ENCODE measurements at regions not wholly inside any gene's neighbourhood (a gene's known extent, or its start where the extent isn't known, plus 50 kb on each side); places are given as distances from the start of the nearest gene placed in this dataset.

DNA sequence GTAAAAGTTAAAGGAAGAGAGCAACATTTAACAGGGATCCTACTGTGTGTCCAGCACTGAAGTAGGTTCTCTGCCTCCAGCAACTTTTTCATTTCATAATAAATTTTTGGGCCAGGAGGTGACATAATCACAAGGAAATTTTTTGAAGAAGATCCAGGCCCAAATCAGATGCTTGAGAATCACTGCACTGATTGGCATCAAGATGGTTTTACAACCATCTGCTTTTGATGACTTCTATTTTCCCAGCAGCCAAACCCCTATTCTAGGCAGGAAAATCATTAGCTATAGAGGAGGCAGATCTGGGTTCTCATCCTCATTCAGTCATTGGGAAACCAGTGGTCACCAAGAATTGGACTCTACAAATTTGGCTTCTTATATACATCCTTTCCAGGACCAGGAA, 79.0 kb downstream of the ARL4A start:
- H3K4me3 Mint-ChIP-seq = no peak overlapping the region
- no peak overlapping the region for H3K27ac Mint-ChIP-seq
- H3K9me3 Mint-ChIP-seq = no peaks in the 10 kb centered on the region
- no peaks in the 10 kb centered on the region for H3K36me3 Mint-ChIP-seq (ENCODE audit: low read depth)
- intact Hi-C loops (cut with micrococcal nuclease) = no loop called here
- H3K27me3 Mint-ChIP-seq = no peaks in the 10 kb centered on the region
- no peaks in the 10 kb centered on the region for H3K4me1 Mint-ChIP-seq (ENCODE audit: low read depth)

DNA sequence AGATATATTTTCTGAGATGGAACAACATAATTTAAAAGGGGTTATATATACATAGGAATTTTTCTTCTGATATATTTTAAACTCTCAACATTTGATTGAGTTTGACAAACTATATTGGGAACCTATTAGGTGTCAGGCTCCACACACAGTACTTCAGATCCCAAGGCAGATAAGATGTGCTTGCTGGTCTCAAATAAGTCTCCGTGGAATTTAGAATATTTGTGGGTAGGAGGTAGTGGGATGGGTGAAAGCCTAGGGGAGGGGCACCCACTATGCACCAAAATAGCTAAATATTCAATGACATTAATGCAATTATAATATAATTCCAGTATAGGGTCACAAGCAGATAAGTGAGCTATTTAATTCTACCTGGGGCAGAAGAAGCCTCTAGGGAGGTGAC, 81.5 kb downstream of the ARL4A start:
- intact Hi-C loops (cut with micrococcal nuclease) = no loop called here
- no peak overlapping the region for H3K27ac Mint-ChIP-seq
- peaks cover 9% of the 10 kb centered on the region for H3K9me3 Mint-ChIP-seq
- no peaks in the 10 kb centered on the region for H3K27me3 Mint-ChIP-seq
- no peak overlapping the region for H3K4me3 Mint-ChIP-seq
- no peaks in the 10 kb centered on the region for H3K4me1 Mint-ChIP-seq (ENCODE audit: low read depth)
- no peaks in the 10 kb centered on the region for H3K36me3 Mint-ChIP-seq (ENCODE audit: low read depth)

- no peaks in the 10 kb centered on the region for H3K36me3 Mint-ChIP-seq (ENCODE audit: low read depth)
- intact Hi-C loops (cut with micrococcal nuclease) = no loop called here
- no peak overlapping the region for H3K27ac Mint-ChIP-seq
- no peaks in the 10 kb centered on the region for H3K27me3 Mint-ChIP-seq
- peaks cover 9% of the 10 kb centered on the region for H3K9me3 Mint-ChIP-seq
- H3K4me1 Mint-ChIP-seq (ENCODE audit: low read depth) = no peaks in the 10 kb centered on the region
- H3K4me3 Mint-ChIP-seq = no peak overlapping the region
Measured at GRCh38 chr7:12769444-12769843, 82.0 kb downstream of the ARL4A start.

DNA sequence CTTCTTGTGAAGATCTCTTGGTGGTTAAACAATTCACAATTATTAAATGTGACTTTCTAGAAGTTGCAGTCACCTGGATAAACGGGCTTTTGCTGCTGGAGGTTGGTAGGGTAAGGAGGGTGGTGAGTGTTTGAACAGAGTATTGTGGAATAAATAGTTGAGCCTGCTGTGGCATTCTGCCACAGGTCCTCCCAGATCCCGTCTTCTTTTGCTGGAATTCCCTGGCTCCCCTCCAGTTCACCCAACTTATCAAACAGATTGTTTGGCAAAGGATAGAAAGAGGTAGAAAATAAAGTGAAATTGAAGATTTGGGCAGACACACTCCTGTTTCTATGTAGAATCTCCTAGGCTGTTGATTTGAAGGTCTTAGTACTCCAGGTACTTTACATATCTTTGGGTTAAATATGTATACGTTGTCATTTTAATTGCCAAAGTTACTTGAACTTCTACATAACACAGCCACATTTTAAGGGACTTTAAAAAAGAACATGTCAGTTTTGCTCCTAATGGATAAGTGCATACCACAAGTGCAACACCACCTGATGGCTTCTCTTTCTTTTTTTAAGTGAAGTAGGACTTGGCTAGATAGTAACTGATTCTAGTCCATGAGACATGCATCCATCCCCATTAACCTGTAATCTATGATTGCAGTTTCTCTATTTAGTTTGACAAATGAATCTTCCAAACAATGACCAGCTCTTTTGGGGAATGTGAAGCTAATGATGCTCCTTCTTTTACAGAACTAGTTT, 83.0 kb downstream of the ARL4A start:
- H3K9me3 Mint-ChIP-seq = peaks cover 9% of the 10 kb centered on the region
- no peaks in the 10 kb centered on the region for H3K36me3 Mint-ChIP-seq (ENCODE audit: low read depth)
- H3K27me3 Mint-ChIP-seq = no peaks in the 10 kb centered on the region
- no peaks in the 10 kb centered on the region for H3K4me1 Mint-ChIP-seq (ENCODE audit: low read depth)
- no peak overlapping the region for H3K27ac Mint-ChIP-seq
- H3K4me3 Mint-ChIP-seq = no peak overlapping the region
- intact Hi-C loops (cut with micrococcal nuclease) = no loop called here

- Mint-ChIP-seq H3K36me3 (ENCODE audit: low read depth) (no peaks in the 10 kb centered on the region), H3K4me1 (ENCODE audit: low read depth) (no peaks in the 10 kb centered on the region), H3K9me3 (peaks cover 9% of the 10 kb centered on the region), H3K27me3 (no peaks in the 10 kb centered on the region), H3K4me3 (no peak overlapping the region), H3K27ac (no peak overlapping the region)
- intact Hi-C loops (cut with micrococcal nuclease) = no loop called here
Measured at GRCh38 chr7:12771378-12771877, 84.0 kb downstream of the ARL4A start.

- peaks cover 9% of the 10 kb centered on the region for H3K9me3 Mint-ChIP-seq
- H3K27ac Mint-ChIP-seq = no peak overlapping the region
- H3K4me1 Mint-ChIP-seq (ENCODE audit: low read depth) = no peaks in the 10 kb centered on the region
- no peak overlapping the region for H3K4me3 Mint-ChIP-seq
- no peaks in the 10 kb centered on the region for H3K27me3 Mint-ChIP-seq
- H3K36me3 Mint-ChIP-seq (ENCODE audit: low read depth) = no peaks in the 10 kb centered on the region
- intact Hi-C loops (cut with micrococcal nuclease) = no loop called here
Measured at GRCh38 chr7:12772768-12773167, 85.3 kb downstream of the ARL4A start.

DNA sequence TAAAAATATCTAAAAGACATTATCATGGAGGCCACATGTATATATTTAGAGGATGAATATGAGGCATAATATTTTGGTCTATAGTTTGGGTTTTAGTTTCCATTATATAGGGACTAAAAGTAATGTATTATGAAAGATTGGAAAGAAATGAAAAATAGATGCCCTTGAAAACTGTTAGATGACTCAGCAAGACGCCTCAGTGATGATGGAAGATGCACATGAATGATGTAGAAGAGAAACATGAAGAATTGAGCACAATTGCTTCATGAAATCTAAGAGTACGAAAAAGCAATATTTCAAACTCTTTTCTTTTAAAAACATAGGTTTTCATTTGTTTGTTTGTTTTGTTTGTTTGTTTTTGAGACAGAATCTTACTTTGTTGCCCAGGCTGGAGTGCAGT, 89.8 kb downstream of the ARL4A start:
- Mint-ChIP-seq H3K36me3 (ENCODE audit: low read depth) (no peaks in the 10 kb centered on the region), H3K4me1 (ENCODE audit: low read depth) (no peaks in the 10 kb centered on the region), H3K27ac (no peak overlapping the region), H3K4me3 (no peak overlapping the region), H3K9me3 (peaks cover 9% of the 10 kb centered on the region), H3K27me3 (no peaks in the 10 kb centered on the region)
- intact Hi-C loops (cut with micrococcal nuclease) = no loop called here

DNA sequence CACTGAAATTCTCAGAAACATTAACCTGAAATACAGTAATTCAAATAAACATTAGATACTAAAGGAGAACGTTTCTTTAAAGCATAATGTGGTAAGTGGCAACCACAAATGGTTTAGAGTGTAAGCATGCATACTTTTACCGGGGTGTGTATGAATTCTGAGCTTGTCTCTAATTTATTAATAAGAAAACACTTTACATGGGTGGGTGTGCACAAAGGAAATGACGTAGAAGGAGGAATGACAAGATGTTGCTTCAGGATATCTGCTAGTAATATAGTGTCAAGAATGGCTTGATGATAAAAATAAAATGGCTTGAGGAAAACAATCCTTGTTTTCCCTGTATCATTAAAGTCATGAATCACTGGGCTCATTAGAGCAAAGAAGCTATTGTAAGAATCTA, 92.5 kb downstream of the ARL4A start:
- Mint-ChIP-seq H3K4me1 (ENCODE audit: low read depth) (no peaks in the 10 kb centered on the region), H3K27me3 (no peaks in the 10 kb centered on the region), H3K27ac (no peak overlapping the region), H3K9me3 (no peaks in the 10 kb centered on the region), H3K36me3 (ENCODE audit: low read depth) (no peaks in the 10 kb centered on the region), H3K4me3 (no peak overlapping the region)
- intact Hi-C loops (cut with micrococcal nuclease) = no loop called here

- H3K27ac Mint-ChIP-seq = no peak overlapping the region
- H3K4me1 Mint-ChIP-seq (ENCODE audit: low read depth) = no peaks in the 10 kb centered on the region
- H3K36me3 Mint-ChIP-seq (ENCODE audit: low read depth) = no peaks in the 10 kb centered on the region
- no peak overlapping the region for H3K4me3 Mint-ChIP-seq
- no peaks in the 10 kb centered on the region for H3K9me3 Mint-ChIP-seq
- H3K27me3 Mint-ChIP-seq = no peaks in the 10 kb centered on the region
- intact Hi-C loops (cut with micrococcal nuclease) = no loop called here
Measured at GRCh38 chr7:12783421-12784095, 96.1 kb downstream of the ARL4A start.

- Mint-ChIP-seq H3K27ac (no peak overlapping the region), H3K9me3 (no peaks in the 10 kb centered on the region), H3K4me1 (ENCODE audit: low read depth) (no peaks in the 10 kb centered on the region), H3K4me3 (no peak overlapping the region), H3K36me3 (ENCODE audit: low read depth) (no peaks in the 10 kb centered on the region), H3K27me3 (no peaks in the 10 kb centered on the region)
- intact Hi-C loops (cut with micrococcal nuclease) = no loop called here
Measured at GRCh38 chr7:12785473-12785872, 98.0 kb downstream of the ARL4A start.

DNA sequence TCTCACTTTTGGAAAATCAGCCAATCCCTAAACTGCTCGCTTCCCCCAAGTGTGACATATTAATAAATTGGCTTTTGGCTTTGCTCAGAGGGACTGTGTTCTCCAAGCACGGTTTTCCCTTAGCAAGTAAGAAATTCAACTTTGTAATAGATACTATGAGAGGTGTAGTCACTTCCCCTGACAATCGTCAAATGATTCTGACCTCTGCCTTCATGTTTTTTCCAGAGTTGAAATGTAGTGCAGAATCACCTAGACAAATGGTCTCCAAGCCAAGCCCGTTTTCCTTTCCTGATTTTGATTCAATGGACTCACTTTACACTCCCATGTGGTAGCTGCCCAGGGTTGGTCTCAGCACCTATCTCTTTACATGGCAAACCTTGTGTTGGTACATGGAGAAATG, 99.1 kb downstream of the ARL4A start:
- no peak overlapping the region for H3K27ac Mint-ChIP-seq
- H3K4me1 Mint-ChIP-seq (ENCODE audit: low read depth) = no peaks in the 10 kb centered on the region
- peaks cover 7% of the 10 kb centered on the region for H3K9me3 Mint-ChIP-seq
- H3K36me3 Mint-ChIP-seq (ENCODE audit: low read depth) = no peaks in the 10 kb centered on the region
- intact Hi-C loops (cut with micrococcal nuclease) = no loop called here
- H3K4me3 Mint-ChIP-seq = no peak overlapping the region
- H3K27me3 Mint-ChIP-seq = no peaks in the 10 kb centered on the region

- no peak overlapping the region for H3K27ac Mint-ChIP-seq
- H3K4me1 Mint-ChIP-seq (ENCODE audit: low read depth) = no peaks in the 10 kb centered on the region
- no peak overlapping the region for H3K4me3 Mint-ChIP-seq
- peaks cover 8% of the 10 kb centered on the region for H3K9me3 Mint-ChIP-seq
- intact Hi-C loops (cut with micrococcal nuclease) = no loop called here
- H3K27me3 Mint-ChIP-seq = no peaks in the 10 kb centered on the region
- no peaks in the 10 kb centered on the region for H3K36me3 Mint-ChIP-seq (ENCODE audit: low read depth)
Measured at GRCh38 chr7:12788171-12788570, 100.7 kb downstream of the ARL4A start.

DNA sequence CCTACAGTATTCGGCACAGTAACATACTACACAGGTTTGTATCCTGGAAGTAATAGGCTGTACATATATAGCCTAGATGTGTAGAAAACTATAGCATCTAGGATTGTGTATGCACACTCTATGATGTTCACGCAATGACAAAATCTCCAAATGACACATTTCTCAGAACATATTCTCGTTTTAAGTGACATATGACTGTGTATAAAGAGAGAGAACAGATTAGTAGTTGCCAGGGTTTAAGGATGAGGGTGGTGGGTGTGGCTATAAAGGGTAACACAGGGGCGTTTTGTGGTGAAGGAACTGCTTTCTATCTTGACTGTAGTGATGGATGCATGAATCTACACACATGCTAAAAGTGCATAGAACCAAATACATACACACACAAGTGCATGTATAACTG, 101.2 kb downstream of the ARL4A start:
- Mint-ChIP-seq H3K27me3 (no peaks in the 10 kb centered on the region), H3K36me3 (ENCODE audit: low read depth) (no peaks in the 10 kb centered on the region), H3K9me3 (peaks cover 8% of the 10 kb centered on the region), H3K4me3 (no peak overlapping the region), H3K27ac (no peak overlapping the region), H3K4me1 (ENCODE audit: low read depth) (no peaks in the 10 kb centered on the region)
- intact Hi-C loops (cut with micrococcal nuclease) = no loop called here

DNA sequence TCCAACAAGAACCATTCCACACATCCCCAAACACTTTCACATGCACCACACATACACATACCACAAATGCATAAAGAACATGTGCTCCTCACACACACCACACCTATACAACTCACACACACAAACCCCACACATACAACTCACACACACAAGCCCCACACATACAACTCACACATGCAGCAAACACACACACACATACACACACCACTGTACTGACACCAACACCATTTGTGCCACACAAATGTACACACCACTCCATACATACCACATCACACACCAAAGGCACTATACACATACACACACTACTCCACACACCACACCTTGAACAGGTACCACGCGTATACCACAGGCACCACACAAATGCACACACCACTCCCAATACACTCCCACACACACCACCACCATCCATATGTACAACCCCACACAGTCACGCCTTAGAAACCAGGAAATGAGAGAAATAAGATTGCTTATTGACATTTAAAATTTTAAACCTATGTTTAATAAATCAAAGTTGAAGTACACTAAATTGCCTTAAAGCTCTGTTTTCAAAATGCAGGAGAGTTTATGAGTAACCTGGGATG, 107.4 kb downstream of the ARL4A start:
- intact Hi-C loops (cut with micrococcal nuclease) = no loop called here
- no peaks in the 10 kb centered on the region for H3K4me1 Mint-ChIP-seq (ENCODE audit: low read depth)
- H3K9me3 Mint-ChIP-seq = peaks cover 8% of the 10 kb centered on the region
- H3K27ac Mint-ChIP-seq = no peak overlapping the region
- no peak overlapping the region for H3K4me3 Mint-ChIP-seq
- no peaks in the 10 kb centered on the region for H3K36me3 Mint-ChIP-seq (ENCODE audit: low read depth)
- no peaks in the 10 kb centered on the region for H3K27me3 Mint-ChIP-seq

All from dendritic cell treated with granulocyte-macrophage colony-stimulating factor and Interleukin-4, amounts not matched to agents 40 ng/mL and 50 ng/mL, for 4 days (primary cell).